CD1c-positive myeloid dendritic cell (primary cell): ENCODE measurements at regions not wholly inside any gene's neighbourhood (a gene's known extent, or its start where the extent isn't known, plus 50 kb on each side); places are given as distances from the start of the nearest gene placed in this dataset.

ENCODE experiments used
- DNase-seq: peaks from one replicate; pipeline ENCODE4 v3.0.0-alpha.2; 2016; ENCODE audit errors: extremely low spot score

- peak; percentile 41 for DNase-seq
These were observed 162.8 kb downstream of the FBXO8 start for GRCh38 chr4:174120446-174121295.

GRCh38 chr4:174119830-174120229 is 163.6 kb downstream of the FBXO8 start:
- no peak for DNase-seq

GRCh38 chr4:174119051-174119450 is 164.4 kb downstream of the FBXO8 start:
- peak; percentile 32 for DNase-seq

DNA sequence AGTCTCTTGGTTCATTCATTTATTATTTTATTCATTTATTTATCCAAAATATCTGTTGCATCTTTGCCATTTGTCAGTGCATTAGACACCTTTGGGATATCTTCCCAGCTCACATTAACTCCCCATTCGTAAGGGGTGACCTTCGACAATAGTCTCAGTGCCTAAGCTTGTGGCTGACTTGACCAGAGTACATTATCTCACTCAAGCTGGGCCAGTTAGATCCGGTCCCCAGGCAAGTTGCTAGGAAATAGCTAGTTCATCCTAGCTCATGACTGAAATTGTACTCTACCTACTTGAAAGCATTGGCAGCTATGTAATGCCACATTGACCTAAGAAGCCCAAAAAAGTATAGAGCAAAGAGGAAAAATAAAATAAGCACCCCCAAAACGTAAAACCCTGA is 165.3 kb downstream of the FBXO8 start:
- DNase-seq, result no peak

GRCh38 chr4:174117445-174117844 is 166.0 kb downstream of the FBXO8 start:
- DNase-seq, result no peak

- no peak for DNase-seq
These were observed 167.4 kb downstream of the FBXO8 start for GRCh38 chr4:174116021-174116420.

DNA sequence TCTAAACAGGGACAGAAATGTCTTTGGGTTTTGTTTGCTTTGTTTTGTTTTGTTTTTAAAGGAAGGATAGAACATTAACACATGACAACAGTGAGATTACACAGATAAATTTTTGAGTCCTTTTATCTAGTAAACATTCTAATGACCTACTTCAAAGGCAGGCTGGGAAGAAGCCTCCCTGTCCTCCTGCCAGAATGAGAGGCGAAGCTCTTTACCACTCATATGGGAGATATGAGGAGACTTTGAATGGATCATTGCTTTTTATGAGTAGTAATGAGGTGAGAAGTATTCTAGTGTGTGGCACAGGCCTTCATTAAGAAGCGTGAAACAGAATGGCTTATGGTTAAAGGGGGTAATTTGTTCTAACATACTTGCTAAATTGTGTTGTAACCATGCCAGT is 172.0 kb downstream of the FBXO8 start:
- DNase-seq, result no peak

DNA sequence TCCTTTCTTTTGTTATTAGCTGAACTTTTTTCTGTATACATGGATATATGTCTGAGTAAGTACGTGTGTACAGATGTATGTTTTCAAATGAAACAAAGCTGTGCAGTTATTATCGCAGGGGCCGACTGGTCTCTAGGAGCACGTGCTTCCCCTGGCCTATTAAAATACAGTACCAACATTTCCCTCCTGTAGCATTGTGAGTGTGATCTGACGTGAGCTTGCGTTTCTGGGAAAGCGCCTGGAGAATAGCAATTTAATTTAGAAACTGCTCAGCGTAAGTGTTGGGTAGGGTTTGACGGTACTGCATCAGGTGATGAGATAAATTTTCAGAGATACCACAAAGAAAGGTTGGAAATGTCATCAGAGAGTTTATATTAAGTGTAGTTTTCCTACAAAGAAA is 173.3 kb downstream of the FBXO8 start:
- no peak for DNase-seq

DNA sequence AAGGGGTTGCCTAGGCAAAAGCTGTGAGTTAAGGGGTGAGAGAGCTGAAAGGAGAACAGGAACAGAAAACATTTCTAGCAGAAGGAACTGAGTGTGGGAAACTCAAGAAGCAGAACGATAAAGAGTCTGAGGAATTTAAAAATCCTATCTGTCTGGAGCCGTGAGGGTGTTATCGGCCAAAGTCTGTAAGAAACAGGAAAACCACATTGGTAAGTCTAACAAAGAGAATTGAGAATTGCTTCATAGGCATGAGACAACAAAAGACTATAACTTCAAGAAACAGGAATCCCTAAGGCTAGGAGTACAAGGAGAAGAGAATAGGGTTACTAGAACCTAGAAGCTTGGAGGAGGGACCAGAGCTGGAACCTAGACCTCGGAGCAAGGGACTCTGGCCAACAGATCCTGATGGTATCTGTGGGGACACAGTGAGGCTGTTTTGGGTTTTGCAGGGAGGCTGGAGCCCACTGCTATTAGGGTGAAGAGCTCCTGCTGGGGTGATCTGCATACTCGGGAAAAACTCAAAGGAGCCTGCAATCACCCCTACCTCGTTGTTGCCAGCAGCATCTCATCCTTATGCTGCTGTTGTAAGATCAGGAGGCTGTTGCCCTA is 175.6 kb downstream of the FBXO8 start:
- DNase-seq, result peak; percentile 34

GRCh38 chr4:174105202-174105601 is 178.3 kb downstream of the FBXO8 start:
- no peak for DNase-seq

DNA sequence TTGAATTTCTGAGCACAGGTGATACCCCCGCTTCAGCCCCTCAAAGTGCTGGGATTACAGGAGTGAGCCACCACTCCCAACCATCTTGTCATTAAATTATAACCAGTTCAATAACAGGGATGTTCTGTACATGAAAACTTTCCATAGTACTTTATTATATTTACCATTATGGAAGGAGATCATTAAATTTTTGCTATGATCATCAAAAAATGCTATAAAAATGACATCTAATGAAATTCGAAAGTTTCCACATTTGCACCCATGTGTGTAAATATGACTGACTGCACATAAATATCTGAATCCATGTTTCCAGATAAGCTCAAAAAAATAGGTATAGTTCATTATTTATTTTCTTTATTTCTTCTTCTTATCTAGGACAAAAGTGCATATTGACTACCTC is 182.6 kb downstream of the FBXO8 start:
- DNase-seq, result no peak

GRCh38 chr4:174099712-174100111 is 183.8 kb downstream of the FBXO8 start:
- DNase-seq, result no peak

DNA sequence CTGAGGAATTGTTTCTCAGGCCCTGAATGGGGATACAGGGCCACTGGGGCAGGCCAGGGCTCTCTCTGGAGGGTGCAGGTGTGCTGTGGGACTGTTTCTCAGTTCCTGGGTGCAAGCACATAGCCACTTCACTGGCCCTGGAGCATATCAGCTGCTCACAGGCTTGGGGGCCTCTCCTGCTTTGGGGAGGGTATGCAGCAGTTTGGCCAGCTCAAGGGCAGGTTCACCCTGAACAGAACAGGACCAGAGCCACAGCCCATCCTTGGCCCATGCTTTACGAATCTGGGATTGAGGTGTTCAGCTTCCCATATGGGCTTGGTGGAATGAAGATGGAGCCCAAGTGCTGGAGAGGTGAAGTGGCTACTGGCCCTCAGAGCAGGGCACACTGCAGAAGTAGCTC is 186.5 kb downstream of the FBXO8 start:
- DNase-seq, result no peak

DNA sequence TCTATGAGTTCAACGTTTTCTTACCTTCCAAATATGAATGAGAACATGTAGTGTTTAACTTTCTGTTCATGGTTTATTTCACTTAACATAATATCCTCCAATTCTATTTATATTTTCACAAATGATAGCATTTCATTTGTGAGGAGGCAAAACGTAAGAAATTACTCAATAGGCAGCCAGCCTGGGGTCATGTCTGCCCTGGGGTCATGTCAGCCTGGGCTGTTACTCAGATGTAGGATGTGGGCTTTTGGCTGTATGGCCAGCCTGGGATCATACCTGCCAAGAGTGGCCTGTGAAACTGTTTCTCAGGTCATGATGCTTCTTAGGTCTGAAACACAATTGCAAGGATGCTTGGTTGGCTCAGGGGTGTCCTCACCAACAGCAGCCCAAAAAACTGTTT is 187.0 kb downstream of the FBXO8 start:
- DNase-seq, result no peak

DNA sequence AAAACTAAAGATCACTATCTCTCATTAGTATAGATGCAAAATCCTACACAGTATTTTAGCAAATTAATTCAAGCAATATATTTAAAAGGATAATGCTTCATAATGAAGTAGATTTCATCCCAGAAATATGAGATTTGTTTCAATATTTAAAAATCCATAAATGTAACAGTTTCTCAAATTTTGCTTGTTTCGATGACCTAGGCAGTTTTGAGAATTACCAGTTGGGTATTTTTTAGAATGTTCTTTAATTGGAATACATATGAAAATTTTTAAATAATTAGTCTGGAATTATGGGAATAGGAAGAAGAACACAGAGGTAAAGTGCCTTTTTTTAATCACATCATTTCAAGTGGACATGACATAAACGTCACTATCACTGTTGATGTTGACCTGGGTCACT is 192.3 kb downstream of the FBXO8 start:
- DNase-seq, result no peak

GRCh38 chr4:174089711-174090110 is 193.8 kb downstream of the FBXO8 start:
- DNase-seq, result no peak

DNA sequence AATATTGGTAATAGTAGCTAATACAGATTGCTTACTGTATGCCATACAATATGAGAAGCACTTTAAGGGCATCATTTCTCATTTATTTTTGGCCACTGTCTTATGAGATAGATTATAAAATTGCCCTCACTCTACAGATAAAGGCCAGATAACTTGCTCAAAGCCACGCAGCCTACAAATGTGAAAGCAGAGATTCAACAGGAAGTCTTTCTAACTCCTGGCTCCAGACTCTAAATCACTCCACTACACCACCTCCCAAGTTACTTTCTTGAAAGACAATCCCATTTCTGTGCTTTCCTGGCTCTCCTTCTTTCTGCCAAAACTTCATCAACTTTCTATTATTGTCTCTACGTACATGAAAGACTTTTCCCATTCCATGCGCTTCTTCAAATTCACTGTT is 194.7 kb downstream of the FBXO8 start:
- DNase-seq, result no peak

GRCh38 chr4:174086829-174087799 is 196.4 kb downstream of the FBXO8 start:
- no peak for DNase-seq

DNA sequence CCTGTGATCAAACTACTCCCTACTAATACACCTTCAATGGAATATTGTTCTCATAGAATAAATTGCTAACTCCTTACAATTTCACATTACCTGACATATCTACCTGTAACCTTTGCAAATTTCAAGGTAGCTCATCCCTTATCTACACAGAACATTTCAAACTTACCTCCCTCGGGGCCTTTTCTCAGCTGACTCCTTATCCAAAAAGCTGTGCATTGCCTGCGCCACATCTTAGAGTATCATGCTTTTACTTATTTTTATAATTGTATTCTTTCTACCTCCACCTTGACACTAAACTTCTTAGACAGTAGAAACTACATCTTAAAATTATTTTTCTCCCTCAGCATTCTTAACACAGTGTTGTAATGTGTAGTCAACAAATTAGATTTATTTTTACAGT is 198.5 kb downstream of the FBXO8 start:
- DNase-seq, result no peak

GRCh38 chr4:174084542-174084941 is 198.9 kb downstream of the FBXO8 start:
- DNase-seq, result no peak

DNA sequence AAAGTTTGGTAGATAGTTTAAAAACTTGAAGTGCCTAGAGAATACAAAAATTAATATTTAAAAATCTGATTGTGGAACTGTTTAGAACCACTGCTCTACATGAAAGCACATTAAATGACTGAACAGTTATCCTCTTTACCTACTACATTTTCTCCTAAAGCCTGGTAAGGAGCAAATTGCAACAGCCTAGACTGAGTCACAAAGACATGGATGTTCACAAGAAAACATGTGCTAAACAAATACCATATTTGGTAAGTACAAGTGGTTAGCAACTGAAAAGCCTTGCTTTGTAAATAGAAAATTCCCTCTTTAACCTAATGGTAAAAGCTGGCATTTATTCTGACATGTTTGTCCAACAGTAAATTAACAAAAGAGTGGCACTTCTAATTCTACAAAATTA is 203.1 kb downstream of the FBXO8 start:
- DNase-seq, result no peak

- DNase-seq, result no peak
These were observed 211.9 kb downstream of the FBXO8 start for GRCh38 chr4:174071595-174071994.
